HL-60 (cell line): ENCODE measurements at regions not wholly inside any gene's neighbourhood (a gene's known extent, or its start where the extent isn't known, plus 50 kb on each side); places are given as distances from the start of the nearest gene placed in this dataset.

Experiments
- DNase-seq, 2 experiments: peaks; one replicate each; pipeline ENCODE4 v3.0.0-alpha.2; 2010 to 2020; ENCODE audit warnings: low read depth in 1 of 2, low spot score in 1 of 2
- H3K27ac ChIP-seq: fragments of 250-450 bp; sonication (Bioruptor Pico); replicated peaks from 2 replicates; pipeline ENCODE4 v1.5.1; 2020; ENCODE audit warnings: mild to moderate bottlenecking, moderate library complexity
- H3K27me3 ChIP-seq: fragments of 250-450 bp; sonication (Bioruptor Pico); 2 replicates; pipeline ENCODE4 v1.5.1; 2021; ENCODE audit warnings: mild to moderate bottlenecking, moderate library complexity; ENCODE audit not compliant: insufficient read depth, poor library complexity, severe bottlenecking
- H3K4me3 ChIP-seq: replicated peaks from 2 replicates; pipeline ENCODE4 v1.5.1; 2011; ENCODE audit warnings: mild to moderate bottlenecking, control low read depth, low read length; ENCODE audit not compliant: insufficient read depth
- CTCF ChIP-seq: IDR thresholded peaks from one replicate; pipeline ENCODE4 v1.5.1; 2011; ENCODE audit warnings: low read length, control low read depth, inconsistent platforms; ENCODE audit not compliant: insufficient read depth
- GABPA ChIP-seq: IDR thresholded peaks from 2 replicates; pipeline ENCODE4 v1.6.1; 2012; ENCODE audit warnings: low read depth
- POLR2AphosphoS5 ChIP-seq: IDR thresholded peaks from 2 replicates; pipeline ENCODE4 v1.6.1; 2012; ENCODE audit warnings: low read depth
- REST ChIP-seq: IDR thresholded peaks from 2 replicates; pipeline ENCODE4 v1.6.1; 2012; ENCODE audit warnings: low read depth; ENCODE audit not compliant: insufficient replicate concordance
- SPI1 ChIP-seq: IDR thresholded peaks from 2 replicates; pipeline ENCODE4 v1.6.1; 2012; ENCODE audit warnings: low read depth, mild to moderate bottlenecking, borderline replicate concordance

DNA sequence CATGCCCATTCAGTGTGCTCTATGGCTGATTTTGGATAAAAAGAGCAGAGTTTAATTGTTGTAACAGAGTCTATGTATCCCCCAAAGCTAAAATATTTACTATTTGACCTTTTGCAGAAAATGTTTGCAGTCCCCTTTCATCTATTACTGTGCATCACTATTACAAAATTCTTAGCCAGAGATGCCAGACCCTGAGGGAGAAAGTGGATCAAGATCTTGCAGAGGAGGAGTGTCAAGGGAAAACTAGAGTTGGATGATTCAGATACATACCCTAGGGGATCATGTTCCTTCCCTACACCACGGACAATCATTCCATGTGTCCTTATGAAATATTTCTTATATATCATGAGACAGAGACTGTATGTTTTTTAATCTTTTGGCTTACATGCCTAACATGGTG is 68.6 kb upstream of the TPRG1 start:
- H3K4me3 ChIP-seq: no peak overlapping the region
- TF ChIP-seq SPI1: no peak
- no peak for TF ChIP-seq CTCF
- no peak for TF ChIP-seq REST
- TF ChIP-seq POLR2AphosphoS5: no peak
- TF ChIP-seq GABPA: no peak
- H3K27ac ChIP-seq: no peak overlapping the region
- no peaks in the 10 kb centered on the region for H3K27me3 ChIP-seq
- no peak for DNase-seq

DNA sequence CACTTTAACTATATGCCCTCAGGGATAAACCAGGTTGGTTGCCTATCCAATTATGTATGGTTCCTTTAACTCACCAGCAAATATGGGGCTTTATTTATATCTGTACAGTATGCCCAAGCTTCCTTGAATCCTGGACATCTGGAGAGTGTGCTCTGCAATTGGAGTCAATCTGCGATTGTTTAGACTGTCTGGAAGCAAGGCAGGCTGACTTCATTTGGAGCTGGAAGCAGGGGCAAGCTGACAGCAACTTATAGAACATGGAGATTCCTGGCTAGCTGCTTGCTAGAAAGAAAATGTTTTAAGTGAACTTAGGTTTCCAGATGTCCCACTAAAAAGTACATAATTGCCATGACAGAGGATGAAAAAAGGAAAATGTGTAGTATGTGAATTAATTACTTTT is 63.7 kb upstream of the TPRG1 start:
- Histone ChIP-seq H3K27ac (no peak overlapping the region), H3K4me3 (no peak overlapping the region), H3K27me3 (no peaks in the 10 kb centered on the region)
- no peak for DNase-seq
- TF ChIP-seq GABPA (no peak), CTCF (no peak)

DNA sequence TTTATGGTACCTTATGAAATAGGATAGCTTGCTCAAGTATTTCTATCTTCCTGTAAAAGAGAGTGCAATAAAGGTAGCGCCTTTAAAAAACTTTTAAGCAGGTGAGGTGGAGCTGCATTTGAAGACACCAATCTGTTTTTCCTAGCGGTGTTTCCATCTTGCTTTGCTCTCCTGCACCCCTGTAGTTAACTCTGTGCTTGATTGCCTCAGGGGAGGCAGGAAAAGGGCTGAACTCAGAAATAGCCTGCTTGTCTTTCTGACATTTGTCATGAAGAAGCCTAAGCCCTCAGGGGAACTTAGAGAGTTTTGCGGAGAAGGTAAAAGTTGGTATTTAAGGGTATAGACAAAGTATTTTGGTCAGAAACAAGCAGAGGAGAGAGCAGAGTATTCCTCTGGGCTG is 63.0 kb upstream of the TPRG1 start:
- Histone ChIP-seq H3K27ac (no peak overlapping the region), H3K27me3 (no peaks in the 10 kb centered on the region), H3K4me3 (no peak overlapping the region)
- no peak for DNase-seq
- no peak for TF ChIP-seq CTCF
- no peak for TF ChIP-seq REST
- TF ChIP-seq POLR2AphosphoS5: no peak
- no peak for TF ChIP-seq SPI1
- no peak for TF ChIP-seq GABPA

- H3K27me3 ChIP-seq: no peaks in the 10 kb centered on the region
- DNase-seq: no peak
- TF ChIP-seq CTCF (no peak), GABPA (no peak), POLR2AphosphoS5 (no peak), SPI1 (no peak), REST (no peak)
- H3K4me3 ChIP-seq: no peak overlapping the region
- no peak overlapping the region for H3K27ac ChIP-seq
Observed at GRCh38 chr3:189109145-189109544, 62.6 kb upstream of the TPRG1 start.
